ENCODE measurements at regions not wholly inside any gene's neighbourhood (a gene's known extent, or its start where the extent isn't known, plus 50 kb on each side); places are given as distances from the start of the nearest gene placed in this dataset.

- 87% methylated on average over 7 of the region's 7 CpGs; no CpG with 5 or more reads in 1 of the 2 experiments for WGBS, 2 experiments (ENCODE audit: extremely low coverage in 1 of 2, insufficient coverage in 1 of 2, insufficient read length in 1 of 2, insufficient replicate concordance in 2 of 2, low coverage in 1 of 2, low lambda C conversion rate in 2 of 2, missing lambda C conversion rate in 1 of 2)
- Histone ChIP-seq H3K9me3 (ENCODE audit: insufficient read depth in 2 of 2, low read depth in 1 of 2, low read length in 1 of 2) (no peaks in the 10 kb centered on the region), H4K8ac (ENCODE audit: extremely low read depth, insufficient read depth, low read length) (no peak overlapping the region), H3K4me2 (ENCODE audit: insufficient read depth in 1 of 2, low read depth in 2 of 2, low read length in 2 of 2) (no peak overlapping the region), H2BK15ac (ENCODE audit: low read length) (no peak overlapping the region), H2AK5ac (ENCODE audit: low read depth, low read length) (no peak overlapping the region), H4K91ac (replicated peaks; ENCODE audit: insufficient read length, low read length) (no peak overlapping the region), H3K27ac (ENCODE audit: low read depth, low read length) (no peak overlapping the region), H3K27me3 (replicated peaks in 1 of 4; ENCODE audit: control insufficient read depth in 3 of 4, extremely low read depth in 1 of 4, insufficient read depth in 3 of 4, low read length in 3 of 4) (no peaks in the 10 kb centered on the region), H3K23ac (ENCODE audit: insufficient read length) (no peak overlapping the region), H2BK20ac (ENCODE audit: low read length) (no peak overlapping the region), H3K79me2 (ENCODE audit: control insufficient read depth in 1 of 2, insufficient read depth in 2 of 2, low read length in 2 of 2) (no peaks in the 10 kb centered on the region), H3K9ac (replicated peaks in 1 of 4; ENCODE audit: extremely low read depth in 1 of 4, low read depth in 3 of 4, low read length in 3 of 4) (no peak overlapping the region), H3K18ac (ENCODE audit: extremely low read depth, low read length) (no peak overlapping the region), H3K36me3 (ENCODE audit: control insufficient read depth in 2 of 4, insufficient read depth in 4 of 4, low read length in 3 of 4) (no peaks in the 10 kb centered on the region), H3K4me1 (replicated peaks in 1 of 4; ENCODE audit: control insufficient read depth in 3 of 4, insufficient read depth in 4 of 4, low read length in 3 of 4) (no peaks in the 10 kb centered on the region), H2BK5ac (ENCODE audit: low read depth, low read length) (no peak overlapping the region), H3K4me3 (ENCODE audit: extremely low read depth in 1 of 4, insufficient read depth in 2 of 4, low read depth in 3 of 4, low read length in 4 of 4) (no peak overlapping the region), H2BK12ac (ENCODE audit: low read depth, low read length) (no peak overlapping the region), H4K5ac (ENCODE audit: insufficient read length, low read depth, low read length) (no peak overlapping the region), H3K4ac (replicated peaks; ENCODE audit: insufficient read length, low read depth, low read length) (no peak overlapping the region), H3K23me2 (ENCODE audit: low read depth, low read length) (no peaks in the 10 kb centered on the region), H3K14ac (ENCODE audit: insufficient read length) (no peak overlapping the region), H3K79me1 (ENCODE audit: low read depth, low read length) (no peaks in the 10 kb centered on the region), H4K20me1 (replicated peaks in 1 of 2; ENCODE audit: control insufficient read depth in 1 of 2, insufficient read depth in 2 of 2, low read length in 2 of 2) (no peaks in the 10 kb centered on the region), H2BK120ac (replicated peaks; ENCODE audit: low read depth, low read length) (no peak overlapping the region), H2AFZ (ENCODE audit: low read length) (no peak overlapping the region), H3K56ac (replicated peaks; ENCODE audit: insufficient read length, low read depth, low read length) (no peak overlapping the region)
- TF ChIP-seq SP1 (IDR thresholded peaks at IDR 0.05; ENCODE audit: low read depth, low read length) (no peak), MAFK (IDR thresholded peaks at IDR 0.05; ENCODE audit: low read depth, low read length) (no peak), CEBPB (IDR thresholded peaks at IDR 0.05; ENCODE audit: low read depth, low read length) (no peak), ATF3 (IDR thresholded peaks at IDR 0.05; ENCODE audit: insufficient read depth, low read depth, low read length) (no peak), CHD1 (IDR thresholded peaks at IDR 0.05; ENCODE audit: low read depth, low read length) (no peak), BRCA1 (IDR thresholded peaks at IDR 0.05; ENCODE audit: low read depth, low read length) (no peak), NRF1 (IDR thresholded peaks at IDR 0.05; ENCODE audit: low read depth, low read length) (no peak)
- CTCF ChIA-PET (ENCODE audit: partially characterized antibody) = no interaction called here
- DNase-seq (ENCODE audit: low read depth in 1 of 2, low spot score in 2 of 2) (no peak), FAIRE-seq (no peak)
- POLR2A ChIA-PET (ENCODE audit: partially characterized antibody) = no interaction called here
Measured at GRCh38 chr2:14524041-14524802, 108.3 kb upstream of the LRATD1 start.

Measured in H1 (cell line).